HL-60 (cell line): ENCODE measurements at regions not wholly inside any gene's neighbourhood (a gene's known extent, or its start where the extent isn't known, plus 50 kb on each side); places are given as distances from the start of the nearest gene placed in this dataset.

Experiments
- DNase-seq, 2 experiments: peaks; one replicate each; pipeline ENCODE4 v3.0.0-alpha.2; 2010 to 2020; ENCODE audit warnings: low read depth in 1 of 2, low spot score in 1 of 2
- H3K27ac ChIP-seq: fragments of 250-450 bp; sonication (Bioruptor Pico); replicated peaks from 2 replicates; pipeline ENCODE4 v1.5.1; 2020; ENCODE audit warnings: mild to moderate bottlenecking, moderate library complexity
- H3K27me3 ChIP-seq: fragments of 250-450 bp; sonication (Bioruptor Pico); 2 replicates; pipeline ENCODE4 v1.5.1; 2021; ENCODE audit warnings: mild to moderate bottlenecking, moderate library complexity; ENCODE audit not compliant: insufficient read depth, poor library complexity, severe bottlenecking
- H3K4me3 ChIP-seq: replicated peaks from 2 replicates; pipeline ENCODE4 v1.5.1; 2011; ENCODE audit warnings: mild to moderate bottlenecking, control low read depth, low read length; ENCODE audit not compliant: insufficient read depth
- GABPA ChIP-seq: IDR thresholded peaks from 2 replicates; pipeline ENCODE4 v1.6.1; 2012; ENCODE audit warnings: low read depth
- POLR2AphosphoS5 ChIP-seq: IDR thresholded peaks from 2 replicates; pipeline ENCODE4 v1.6.1; 2012; ENCODE audit warnings: low read depth
- SPI1 ChIP-seq: IDR thresholded peaks from 2 replicates; pipeline ENCODE4 v1.6.1; 2012; ENCODE audit warnings: low read depth, mild to moderate bottlenecking, borderline replicate concordance
- TF ChIP-seq, protein P1 (sequence below): IDR thresholded peaks from one replicate; pipeline ENCODE4 v1.5.1; 2011; ENCODE audit warnings: low read length, control low read depth, inconsistent platforms; ENCODE audit not compliant: insufficient read depth
- TF ChIP-seq, protein P2 (sequence below): IDR thresholded peaks from 2 replicates; pipeline ENCODE4 v1.6.1; 2012; ENCODE audit warnings: low read depth; ENCODE audit not compliant: insufficient replicate concordance

DNA sequence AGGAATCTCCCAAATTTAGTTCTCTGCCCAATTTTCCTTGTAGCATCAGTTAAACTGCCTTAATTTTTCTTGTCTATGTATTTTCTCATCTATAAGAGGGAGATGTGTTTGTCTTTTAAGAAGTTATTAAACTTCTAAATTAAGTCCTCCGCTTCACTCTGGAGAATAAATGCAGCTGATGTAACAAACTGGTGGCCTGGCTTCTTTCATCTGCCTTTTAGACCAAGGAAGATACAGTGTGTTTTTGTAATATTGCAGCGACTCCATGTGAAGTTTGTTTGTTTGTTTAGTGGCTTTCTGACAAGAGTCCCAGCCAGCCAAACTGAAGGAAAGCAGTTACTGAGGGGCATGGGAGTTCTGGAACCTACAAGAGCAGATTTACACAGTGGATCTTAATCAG is 56.4 kb downstream of the KLF12 start:
- TF ChIP-seq, protein P1, sequence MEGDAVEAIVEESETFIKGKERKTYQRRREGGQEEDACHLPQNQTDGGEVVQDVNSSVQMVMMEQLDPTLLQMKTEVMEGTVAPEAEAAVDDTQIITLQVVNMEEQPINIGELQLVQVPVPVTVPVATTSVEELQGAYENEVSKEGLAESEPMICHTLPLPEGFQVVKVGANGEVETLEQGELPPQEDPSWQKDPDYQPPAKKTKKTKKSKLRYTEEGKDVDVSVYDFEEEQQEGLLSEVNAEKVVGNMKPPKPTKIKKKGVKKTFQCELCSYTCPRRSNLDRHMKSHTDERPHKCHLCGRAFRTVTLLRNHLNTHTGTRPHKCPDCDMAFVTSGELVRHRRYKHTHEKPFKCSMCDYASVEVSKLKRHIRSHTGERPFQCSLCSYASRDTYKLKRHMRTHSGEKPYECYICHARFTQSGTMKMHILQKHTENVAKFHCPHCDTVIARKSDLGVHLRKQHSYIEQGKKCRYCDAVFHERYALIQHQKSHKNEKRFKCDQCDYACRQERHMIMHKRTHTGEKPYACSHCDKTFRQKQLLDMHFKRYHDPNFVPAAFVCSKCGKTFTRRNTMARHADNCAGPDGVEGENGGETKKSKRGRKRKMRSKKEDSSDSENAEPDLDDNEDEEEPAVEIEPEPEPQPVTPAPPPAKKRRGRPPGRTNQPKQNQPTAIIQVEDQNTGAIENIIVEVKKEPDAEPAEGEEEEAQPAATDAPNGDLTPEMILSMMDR = no peak
- no peak for TF ChIP-seq POLR2AphosphoS5
- no peak for TF ChIP-seq GABPA
- no peak for TF ChIP-seq SPI1
- TF ChIP-seq, protein P2, sequence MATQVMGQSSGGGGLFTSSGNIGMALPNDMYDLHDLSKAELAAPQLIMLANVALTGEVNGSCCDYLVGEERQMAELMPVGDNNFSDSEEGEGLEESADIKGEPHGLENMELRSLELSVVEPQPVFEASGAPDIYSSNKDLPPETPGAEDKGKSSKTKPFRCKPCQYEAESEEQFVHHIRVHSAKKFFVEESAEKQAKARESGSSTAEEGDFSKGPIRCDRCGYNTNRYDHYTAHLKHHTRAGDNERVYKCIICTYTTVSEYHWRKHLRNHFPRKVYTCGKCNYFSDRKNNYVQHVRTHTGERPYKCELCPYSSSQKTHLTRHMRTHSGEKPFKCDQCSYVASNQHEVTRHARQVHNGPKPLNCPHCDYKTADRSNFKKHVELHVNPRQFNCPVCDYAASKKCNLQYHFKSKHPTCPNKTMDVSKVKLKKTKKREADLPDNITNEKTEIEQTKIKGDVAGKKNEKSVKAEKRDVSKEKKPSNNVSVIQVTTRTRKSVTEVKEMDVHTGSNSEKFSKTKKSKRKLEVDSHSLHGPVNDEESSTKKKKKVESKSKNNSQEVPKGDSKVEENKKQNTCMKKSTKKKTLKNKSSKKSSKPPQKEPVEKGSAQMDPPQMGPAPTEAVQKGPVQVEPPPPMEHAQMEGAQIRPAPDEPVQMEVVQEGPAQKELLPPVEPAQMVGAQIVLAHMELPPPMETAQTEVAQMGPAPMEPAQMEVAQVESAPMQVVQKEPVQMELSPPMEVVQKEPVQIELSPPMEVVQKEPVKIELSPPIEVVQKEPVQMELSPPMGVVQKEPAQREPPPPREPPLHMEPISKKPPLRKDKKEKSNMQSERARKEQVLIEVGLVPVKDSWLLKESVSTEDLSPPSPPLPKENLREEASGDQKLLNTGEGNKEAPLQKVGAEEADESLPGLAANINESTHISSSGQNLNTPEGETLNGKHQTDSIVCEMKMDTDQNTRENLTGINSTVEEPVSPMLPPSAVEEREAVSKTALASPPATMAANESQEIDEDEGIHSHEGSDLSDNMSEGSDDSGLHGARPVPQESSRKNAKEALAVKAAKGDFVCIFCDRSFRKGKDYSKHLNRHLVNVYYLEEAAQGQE = no peak
- no peaks in the 10 kb centered on the region for H3K27me3 ChIP-seq
- no peak for DNase-seq
- H3K27ac ChIP-seq = no peak overlapping the region
- H3K4me3 ChIP-seq = no peak overlapping the region

DNA sequence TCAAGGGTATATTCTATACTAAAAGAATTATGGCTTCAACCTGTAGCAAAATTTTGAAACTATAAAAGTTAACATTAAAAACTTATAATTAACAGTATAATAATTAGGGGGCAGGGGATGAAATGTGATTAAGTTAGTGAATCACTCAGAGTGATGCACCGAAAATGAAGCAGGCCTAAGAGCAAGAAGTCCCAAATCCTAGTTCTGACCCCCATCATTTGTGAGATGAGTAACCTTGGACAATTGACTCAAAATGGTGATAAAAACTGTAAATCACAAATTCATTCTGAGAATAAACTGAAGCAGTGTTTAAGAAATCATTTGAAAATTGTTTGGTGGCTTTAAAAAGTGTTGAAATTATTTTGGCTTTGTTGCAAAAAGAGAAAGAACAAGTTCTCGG is 56.8 kb downstream of the KLF12 start:
- Histone ChIP-seq H3K27ac (no peak overlapping the region), H3K4me3 (no peak overlapping the region), H3K27me3 (no peaks in the 10 kb centered on the region)
- DNase-seq = no peak
- no peak for TF ChIP-seq GABPA
- TF ChIP-seq, protein P2 = no peak
- no peak for TF ChIP-seq SPI1
- TF ChIP-seq, protein P1 = no peak
- no peak for TF ChIP-seq POLR2AphosphoS5

DNA sequence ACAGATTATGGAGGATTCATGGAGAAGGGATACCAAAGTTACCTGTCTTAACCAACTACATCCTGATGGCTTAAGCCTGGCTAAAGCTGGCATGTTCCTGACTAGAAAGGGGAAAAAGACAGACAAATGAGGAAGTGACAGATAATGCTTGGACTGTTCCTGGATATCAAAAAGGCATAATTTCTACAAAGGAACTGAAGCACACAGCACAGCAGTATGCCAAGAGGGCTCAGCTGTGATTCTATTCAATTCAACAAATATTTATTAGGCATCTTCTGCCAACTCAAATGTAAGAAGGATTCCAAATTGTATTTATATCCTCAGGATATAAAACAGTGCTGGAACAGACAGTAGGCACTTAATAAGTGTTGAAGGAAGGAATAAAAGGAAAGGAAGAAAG is 59.5 kb downstream of the KLF12 start:
- DNase-seq = no peak
- TF ChIP-seq, protein P2 = no peak
- TF ChIP-seq, protein P1 = no peak
- TF ChIP-seq SPI1 (no peak), GABPA (no peak), POLR2AphosphoS5 (no peak)
- H3K4me3 ChIP-seq = no peak overlapping the region
- no peaks in the 10 kb centered on the region for H3K27me3 ChIP-seq
- H3K27ac ChIP-seq = no peak overlapping the region
